Fibroblast of peridontal ligament (primary cell): ENCODE measurements at regions not wholly inside any gene's neighbourhood (a gene's known extent, or its start where the extent isn't known, plus 50 kb on each side); places are given as distances from the start of the nearest gene placed in this dataset.

Source experiments
- DNase-seq: peaks from one replicate; pipeline ENCODE4 v3.0.0-alpha.2; 2010; ENCODE audit errors: extremely low read depth

DNA sequence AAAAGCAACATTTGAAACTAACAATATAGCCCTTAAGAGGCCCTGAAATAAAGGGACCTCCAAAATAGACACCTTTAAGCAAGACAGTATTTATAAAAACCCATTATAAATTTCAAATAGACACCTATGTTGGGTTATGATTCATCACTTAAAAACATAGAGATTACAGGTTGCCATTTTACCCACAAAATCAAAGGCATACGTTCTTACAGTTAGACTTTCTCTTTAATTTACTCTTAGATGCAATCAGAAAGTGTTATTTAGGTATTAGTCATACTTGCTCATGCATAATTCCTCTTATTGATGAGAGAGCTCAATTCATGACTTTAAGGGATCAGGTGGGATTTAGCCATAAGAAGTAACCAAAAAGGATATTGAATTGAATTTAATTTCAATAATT lies 51.5 kb upstream of the TMEM200A start:
- no peak for DNase-seq

DNA sequence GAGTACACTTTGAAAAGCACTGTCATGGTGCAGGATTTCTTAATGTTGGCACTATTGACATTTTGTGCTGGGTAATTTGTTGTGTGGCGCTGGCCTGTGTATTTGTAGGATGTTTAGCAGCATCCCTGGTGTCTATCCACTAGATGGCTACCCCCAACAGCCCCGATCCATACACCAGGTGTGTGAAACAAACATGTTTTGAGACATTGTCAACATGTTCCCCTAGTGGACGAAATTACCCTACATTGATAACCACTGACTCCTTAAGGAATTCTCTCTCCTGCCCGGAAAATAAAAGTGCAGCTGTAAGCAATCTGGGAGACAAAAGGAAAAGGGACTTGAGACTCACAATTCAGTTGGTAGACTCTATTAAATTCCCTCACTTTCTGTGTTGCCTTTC lies 52.6 kb upstream of the TMEM200A start:
- DNase-seq = no peak

DNA sequence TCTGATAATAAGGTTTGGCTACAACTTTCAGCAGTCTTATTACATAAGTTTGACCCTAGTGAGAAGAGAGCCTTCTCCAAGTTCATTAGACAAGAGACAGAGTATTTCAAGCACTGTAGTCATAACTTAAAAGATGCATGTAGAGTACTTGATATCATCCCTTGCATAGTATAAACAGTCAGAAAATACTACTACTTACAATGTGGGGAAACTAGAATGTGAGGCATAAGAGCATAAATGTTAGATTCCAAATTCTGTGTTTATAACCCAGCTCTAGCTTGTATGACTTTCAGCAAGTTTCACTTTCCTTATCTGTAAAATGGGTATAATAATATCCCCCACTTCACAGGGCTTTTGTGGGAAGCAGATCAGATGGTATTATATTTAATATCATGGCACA lies 56.8 kb upstream of the TMEM200A start:
- no peak for DNase-seq

DNA sequence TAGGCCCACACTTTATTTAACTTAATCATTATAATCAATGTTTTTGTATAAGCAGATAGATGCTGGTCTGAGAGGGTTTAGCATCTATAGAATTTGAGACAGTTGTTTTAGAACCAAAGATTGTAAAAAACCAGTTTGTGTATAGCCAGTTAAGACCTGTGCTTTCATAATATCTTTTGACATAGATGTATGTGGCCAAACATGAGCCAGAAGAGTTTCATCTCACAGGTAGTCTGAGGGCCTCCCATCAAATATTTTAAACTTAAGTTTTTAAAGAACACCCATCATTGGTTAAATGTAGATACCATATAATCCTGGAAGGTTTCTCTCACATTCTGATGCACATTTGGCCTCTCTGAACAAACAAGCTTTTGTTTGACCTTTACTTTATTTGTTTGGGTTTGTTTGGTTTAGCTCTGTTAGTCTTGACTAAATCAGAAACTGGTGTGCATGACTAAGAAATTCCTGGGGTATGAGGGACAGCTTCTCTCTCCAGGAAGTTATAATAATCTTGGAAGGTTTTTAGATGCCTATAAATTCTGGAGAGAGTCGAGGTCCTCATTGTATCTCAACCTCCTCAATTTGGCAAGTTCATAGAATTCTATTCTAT lies 58.0 kb upstream of the TMEM200A start:
- DNase-seq = peak; percentile 93

DNA sequence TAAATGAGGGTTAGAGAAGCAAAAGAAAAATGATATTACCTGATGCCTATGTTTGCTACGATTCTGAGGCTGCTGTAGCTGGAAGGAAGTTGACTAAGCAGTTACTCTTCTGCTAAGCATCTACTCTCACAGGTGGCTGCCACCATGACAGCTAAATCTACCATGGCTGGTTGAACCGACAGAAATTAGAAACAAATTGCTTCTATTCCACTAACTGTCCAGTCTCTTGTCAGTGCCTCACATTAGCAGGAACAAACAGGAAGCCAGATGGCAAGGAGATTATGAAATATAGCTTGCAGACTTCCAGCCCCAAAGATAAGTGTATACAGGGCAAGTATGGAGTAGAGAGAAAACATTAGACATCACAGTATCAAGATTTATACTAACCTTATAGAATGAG lies 59.4 kb upstream of the TMEM200A start:
- no peak for DNase-seq

DNA sequence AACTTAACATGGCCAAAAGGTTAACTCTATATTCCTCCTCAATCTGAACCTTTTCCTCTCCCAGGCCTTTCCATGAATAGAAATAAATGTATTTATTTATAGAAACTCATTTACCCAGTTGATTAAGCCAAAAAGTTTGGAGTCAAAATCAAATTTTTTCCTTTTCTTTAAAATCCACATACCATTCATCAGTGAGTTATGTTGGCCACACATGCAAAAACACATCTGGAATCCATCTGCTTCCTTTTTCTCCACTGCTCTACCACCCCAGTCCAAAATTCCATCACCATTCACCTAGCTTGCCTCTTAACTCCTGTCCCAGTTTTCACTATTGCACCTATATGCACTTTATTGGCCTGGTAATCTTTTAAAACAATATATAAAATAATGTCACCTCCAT lies 62.4 kb upstream of the TMEM200A start:
- peak; percentile 92 for DNase-seq

DNA sequence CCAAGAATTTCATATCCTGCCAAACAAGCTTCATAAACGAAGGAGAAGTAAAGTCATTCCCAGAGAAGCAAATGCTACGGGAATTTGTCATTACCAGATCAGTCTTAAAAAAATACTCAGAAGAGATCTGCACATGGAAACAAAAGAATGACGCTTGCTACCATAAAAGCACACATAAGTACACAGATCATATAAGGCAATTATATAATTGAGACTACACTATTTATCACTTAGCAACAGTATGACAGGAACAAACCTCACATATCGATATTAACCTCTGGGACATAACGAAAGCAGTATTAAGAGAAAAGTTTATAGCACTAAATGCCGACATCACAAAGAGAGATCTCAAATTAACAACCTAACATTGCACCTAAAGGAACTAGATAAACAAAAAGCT lies 67.6 kb upstream of the TMEM200A start:
- no peak for DNase-seq

DNA sequence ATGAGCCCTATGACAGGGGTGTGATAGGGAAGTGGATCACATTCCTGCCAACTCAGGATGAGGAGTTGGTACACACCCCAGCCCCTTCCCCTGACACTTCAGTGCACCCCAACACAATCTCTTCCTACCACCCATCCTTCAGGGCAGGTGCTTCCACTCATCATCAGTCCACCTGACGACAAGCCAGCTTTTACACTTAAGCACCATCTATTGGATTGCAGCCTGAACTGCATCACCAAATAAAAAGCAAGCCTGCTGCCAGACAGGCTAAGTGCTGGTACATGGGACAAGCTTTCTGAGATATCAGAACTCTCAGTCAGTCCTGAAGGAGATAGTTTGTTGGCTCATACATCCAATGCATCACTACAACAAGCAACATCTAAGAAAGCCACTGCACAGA lies 69.0 kb upstream of the TMEM200A start:
- no peak for DNase-seq

DNA sequence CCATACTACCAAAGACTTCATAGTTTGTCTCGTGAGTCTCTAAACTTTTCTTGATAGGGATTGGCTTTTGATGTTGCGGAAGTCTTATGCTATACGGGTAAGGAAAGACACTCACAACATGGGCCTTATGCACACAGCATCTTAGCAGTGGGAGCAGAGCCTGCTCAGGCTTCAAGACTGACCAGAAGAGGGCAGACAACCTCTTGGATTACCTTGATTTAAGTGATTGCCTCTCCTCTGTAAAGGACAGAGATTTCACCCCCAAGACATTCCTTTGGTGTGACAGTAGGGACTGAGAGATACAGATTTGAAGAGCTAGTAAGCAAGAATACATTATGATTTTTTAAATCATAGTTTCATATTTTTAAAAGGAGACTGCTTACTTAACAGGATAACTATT lies 71.0 kb upstream of the SAMD3 start:
- DNase-seq = peak; percentile 82

DNA sequence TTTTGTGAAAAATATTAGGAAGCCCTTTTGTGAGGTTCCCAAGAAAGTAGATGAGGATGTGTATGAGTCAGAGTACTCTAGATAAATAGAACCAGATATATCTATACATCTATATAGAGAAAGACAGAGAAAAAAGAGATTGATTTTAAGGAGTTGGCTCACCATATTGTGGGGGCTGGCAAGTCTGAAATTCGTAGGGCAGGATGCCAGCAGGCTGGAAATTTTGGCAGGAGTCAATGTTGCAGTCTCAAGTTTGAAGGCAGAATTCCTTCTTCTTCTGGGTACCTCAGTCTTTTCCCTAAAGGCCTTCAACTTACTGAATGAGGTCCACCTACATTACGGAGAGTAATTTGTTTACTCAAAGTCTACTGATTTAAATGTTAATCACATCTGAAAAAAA lies 65.3 kb upstream of the SAMD3 start:
- DNase-seq = peak; percentile 63

DNA sequence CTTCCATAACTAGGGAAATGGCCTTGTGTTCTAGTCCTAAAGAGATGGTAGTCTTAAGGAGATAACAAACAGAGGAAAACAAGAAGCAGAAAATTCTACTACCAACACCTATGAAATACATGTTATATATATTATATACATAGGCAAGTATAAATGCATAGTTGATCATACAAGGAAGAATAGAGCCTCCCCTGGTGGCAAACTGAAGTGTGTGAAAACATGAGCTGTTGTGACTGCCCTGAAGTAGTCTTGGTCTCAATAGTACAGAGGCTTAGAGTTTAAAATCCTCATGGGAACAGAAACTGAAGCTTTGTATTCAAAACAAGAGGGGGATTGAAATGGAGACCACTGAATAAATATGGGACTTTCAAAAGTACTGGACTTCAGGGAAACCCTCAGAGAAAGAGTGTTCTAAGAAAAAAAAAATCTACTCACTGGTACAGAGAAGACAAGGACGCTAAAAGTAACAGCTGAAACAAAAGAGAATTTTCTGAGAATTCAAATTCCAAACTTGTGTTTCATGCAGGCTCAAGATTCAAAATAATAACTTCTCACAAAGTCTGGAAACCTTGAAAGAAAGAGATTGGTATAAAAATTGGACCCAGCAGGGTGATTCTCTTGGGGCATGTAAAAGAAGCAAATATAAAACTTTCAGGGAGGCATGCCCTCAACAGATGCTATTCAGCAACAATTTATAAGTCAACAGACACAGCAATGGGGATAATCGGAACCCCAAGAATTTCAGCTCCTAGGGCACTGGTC lies 59.7 kb upstream of the SAMD3 start:
- peak; percentile 57 for DNase-seq

DNA sequence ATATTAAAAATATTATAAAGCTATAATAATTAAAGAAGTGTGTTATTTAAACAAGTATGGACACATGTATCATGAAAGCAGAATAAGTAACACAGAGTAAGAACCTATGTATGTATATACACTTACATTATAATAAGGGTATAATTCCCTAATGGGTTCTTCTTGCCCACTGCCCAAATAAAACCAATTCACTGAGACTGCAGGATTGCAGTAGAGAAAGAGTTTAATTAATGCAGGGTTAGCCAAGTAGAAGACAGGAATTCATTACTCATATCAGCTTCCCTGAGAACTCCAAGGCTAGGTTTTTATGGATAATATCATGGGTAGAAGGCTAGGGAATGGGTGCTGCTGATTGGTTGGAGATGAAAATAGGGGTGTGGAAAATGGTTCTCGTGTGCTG lies 53.8 kb upstream of the SAMD3 start:
- DNase-seq = no peak

DNA sequence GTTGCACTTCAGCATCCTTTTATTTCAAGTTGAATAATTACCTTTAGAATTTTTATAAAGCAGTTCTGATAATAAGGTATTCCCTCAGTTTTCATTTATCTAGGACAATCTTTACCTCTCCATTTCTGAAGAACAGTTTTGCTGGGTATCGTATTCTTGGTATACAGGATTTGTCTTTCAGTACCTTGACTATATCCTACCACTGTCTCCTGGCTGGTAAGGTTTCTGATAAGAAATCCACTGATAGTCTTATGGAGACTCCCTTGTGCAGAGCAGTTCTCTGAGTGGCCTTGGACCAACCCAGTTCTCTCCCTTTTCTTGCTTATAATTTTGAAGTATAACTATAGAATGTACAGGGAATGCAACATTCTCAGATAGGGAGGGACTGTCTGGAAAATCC lies 51.3 kb upstream of the SAMD3 start:
- no peak for DNase-seq
